ENCODE measurements at regions not wholly inside any gene's neighbourhood (a gene's known extent, or its start where the extent isn't known, plus 50 kb on each side); places are given as distances from the start of the nearest gene placed in this dataset.
"Not testable (repeated sequence)": the region's sequence is repeated elsewhere in the genome, so short reads cannot be mapped to it uniquely, and the experiment has no call there.

GRCh38 chr2:7094231-7094741, 177.1 kb downstream of the RNF144A start:
- DNase-seq = no peak

- DNase-seq = no peak
These were observed 179.6 kb downstream of the RNF144A start for GRCh38 chr2:7096726-7097352.

GRCh38 chr2:7097353-7097895, 180.2 kb downstream of the RNF144A start:
- DNase-seq = peak; percentile 70 to 77

- DNase-seq = no peak
These were observed 181.6 kb downstream of the RNF144A start for GRCh38 chr2:7098816-7099215.

- DNase-seq = not testable (repeated sequence)
These were observed 182.5 kb downstream of the RNF144A start for GRCh38 chr2:7099687-7100086.

GRCh38 chr2:7102826-7103225, 185.6 kb downstream of the RNF144A start:
- no peak for DNase-seq

- no peak for DNase-seq
These were observed 191.8 kb downstream of the RNF144A start for GRCh38 chr2:7108792-7109532.

- no peak for DNase-seq
These were observed 192.3 kb downstream of the RNF144A start for GRCh38 chr2:7109533-7109885.

- no peak for DNase-seq
These were observed 194.4 kb downstream of the RNF144A start for GRCh38 chr2:7111626-7112025.

- no peak for DNase-seq
These were observed 198.2 kb downstream of the RNF144A start for GRCh38 chr2:7115364-7115763.

- no peak for DNase-seq
These were observed 198.7 kb downstream of the RNF144A start for GRCh38 chr2:7115906-7116305.

GRCh38 chr2:7116511-7116910, 199.3 kb downstream of the RNF144A start:
- DNase-seq = no peak

GRCh38 chr2:7117076-7117475, 199.9 kb downstream of the RNF144A start:
- DNase-seq = no peak

GRCh38 chr2:7118606-7119131, 201.5 kb downstream of the RNF144A start:
- DNase-seq = no peak

- peak in 1 of 2 donors; percentile 6 for DNase-seq
These were observed 202.1 kb downstream of the RNF144A start for GRCh38 chr2:7119132-7119835.

GRCh38 chr2:7121851-7122250, 204.6 kb downstream of the RNF144A start:
- DNase-seq = no peak

GRCh38 chr2:7127156-7127555, 209.9 kb downstream of the RNF144A start:
- no peak for DNase-seq

GRCh38 chr2:7127687-7128086, 210.5 kb downstream of the RNF144A start:
- DNase-seq = no peak

GRCh38 chr2:7131261-7131660, 214.0 kb downstream of the RNF144A start:
- DNase-seq = no peak

GRCh38 chr2:7132753-7133152, 215.5 kb downstream of the RNF144A start:
- DNase-seq = no peak

GRCh38 chr2:7133521-7133920, 216.3 kb downstream of the RNF144A start:
- DNase-seq = no peak

- DNase-seq = no peak
These were observed 223.1 kb downstream of the RNF144A start for GRCh38 chr2:7140306-7140705.

GRCh38 chr2:7145707-7146106, 228.5 kb downstream of the RNF144A start:
- DNase-seq = no peak
